K562 (cell line): ENCODE measurements at regions not wholly inside any gene's neighbourhood (a gene's known extent, or its start where the extent isn't known, plus 50 kb on each side); places are given as distances from the start of the nearest gene placed in this dataset.

Source experiments
- CREB3L1 ChIP-seq: fragments of 450-650 bp; IDR thresholded peaks from 2 replicates; pipeline ENCODE4 v1.6.1; 2014; ENCODE audit warnings: low read depth, mild to moderate bottlenecking, moderate library complexity, borderline replicate concordance
- MLLT1 ChIP-seq, 2 experiments: fragments of 450-650 bp; IDR thresholded peaks; 2 replicates each; pipeline ENCODE4 v1.6.1; 2016
- TBL1XR1 ChIP-seq, 2 experiments: IDR thresholded peaks; 2 replicates each; pipeline ENCODE4 v1.6.1; 2012; ENCODE audit warnings: improper control_type of control experiment in 2 of 2, low read length in 2 of 2, mild to moderate bottlenecking in 1 of 2
- TSC22D4 ChIP-seq: fragments of 450-650 bp; IDR thresholded peaks from 2 replicates; pipeline ENCODE4 v1.6.1; 2016; ENCODE audit warnings: missing genetic modification characterization, missing biosample characterization, control low read depth
- ZBTB2 ChIP-seq: fragments of 450-650 bp; IDR thresholded peaks from 2 replicates; pipeline ENCODE4 v1.6.1; 2016; ENCODE audit warnings: antibody characterized with exemption
- ZNF280B ChIP-seq: fragments of 250-450 bp; sonication (Bioruptor Pico); IDR thresholded peaks from 2 replicates; pipeline ENCODE4 v1.5.1; 2021; ENCODE audit warnings: mild to moderate bottlenecking

- no peak for TF ChIP-seq ZNF280B
- no peak for TF ChIP-seq MLLT1 (IDR thresholded peaks at IDR 0.05)
- no peak for TF ChIP-seq CREB3L1
- no peak for TF ChIP-seq TBL1XR1 (IDR thresholded peaks at IDR 0.05; ENCODE audit: low read length in 2 of 2)
- no peak for TF ChIP-seq TSC22D4
- TF ChIP-seq ZBTB2: no peak
Measured at GRCh38 chr19:29283366-29283765, 70.4 kb upstream of the UQCRFS1 start (continued).
